HEK293 (cell line): ENCODE measurements at regions not wholly inside any gene's neighbourhood (a gene's known extent, or its start where the extent isn't known, plus 50 kb on each side); places are given as distances from the start of the nearest gene placed in this dataset.

Source experiments
- CTCF ChIA-PET: fragments of 350-600 bp; formaldehyde crosslinking; extraction: SDS; loops from one replicate; lab custom pipeline; 2021; ENCODE audit warnings: antibody characterized with exemption; lab: Yijun Ruan, JAX
- POLR2A ChIA-PET: fragments of 300-600 bp; formaldehyde crosslinking; extraction: SDS; loops from one replicate; lab custom pipeline; 2020; ENCODE audit warnings: antibody characterized with exemption, inconsistent platforms; lab: Yijun Ruan, JAX
- H3K27ac ChIP-seq: fragments of 200-500 bp; sonication (Bioruptor generic); 2 replicates; pipeline ENCODE4 v1.5.1; 2014; ENCODE audit warnings: low read depth, low read length, control low read depth, inconsistent platforms; ENCODE audit errors: extremely low read depth
- H3K36me3 ChIP-seq, 2 experiments: fragments of 200-500 bp in 1 of 2; sonication (Bioruptor generic) in 1 of 2; 1 replicate in 1 of 2; 2 replicates in 1 of 2; pipeline ENCODE4 v1.5.1; 2014 to 2017; ENCODE audit warnings: inconsistent platforms in 2 of 2, low read length in 2 of 2; ENCODE audit not compliant: control insufficient read depth in 2 of 2, insufficient read depth in 1 of 2
- H3K4me1 ChIP-seq: fragments of 200-500 bp; sonication (Bioruptor generic); 2 replicates; pipeline ENCODE4 v1.5.1; 2014; ENCODE audit warnings: mild to moderate bottlenecking, low read length, inconsistent platforms; ENCODE audit not compliant: control insufficient read depth, insufficient read depth
- H3K4me3 ChIP-seq: 2 replicates; pipeline ENCODE4 v1.5.1; 2011; ENCODE audit warnings: low read depth, mild to moderate bottlenecking, control low read depth, low read length, moderate library complexity
- H3K9me3 ChIP-seq: fragments of 200-500 bp; sonication (Bioruptor generic); 2 replicates; pipeline ENCODE4 v1.5.1; 2014; ENCODE audit warnings: low read depth, low read length, inconsistent platforms; ENCODE audit not compliant: control insufficient read depth, insufficient read depth
- GLIS1 ChIP-seq: fragments of 450-650 bp; formaldehyde crosslinking; IDR thresholded peaks from 2 replicates; pipeline ENCODE4 v1.5.1; 2016; ENCODE audit warnings: missing biosample characterization, missing genetic modification characterization
- ZNF132 ChIP-seq: fragments of 450-650 bp; formaldehyde crosslinking; IDR thresholded peaks from 2 replicates; pipeline ENCODE4 v1.5.1; 2017; ENCODE audit warnings: missing biosample characterization, missing genetic modification characterization, borderline replicate concordance
- ZNF155 ChIP-seq: fragments of 450-650 bp; formaldehyde crosslinking; IDR thresholded peaks from 2 replicates; pipeline ENCODE4 v1.5.1; 2016; ENCODE audit warnings: missing biosample characterization, missing genetic modification characterization
- ZNF280D ChIP-seq: fragments of 450-650 bp; formaldehyde crosslinking; IDR thresholded peaks from 2 replicates; pipeline ENCODE4 v1.5.1; 2016; ENCODE audit warnings: missing biosample characterization, missing genetic modification characterization
- ZNF341 ChIP-seq: fragments of 450-650 bp; formaldehyde crosslinking; IDR thresholded peaks from 2 replicates; pipeline ENCODE4; 2016; ENCODE audit warnings: low read depth, missing biosample characterization, missing genetic modification characterization
- ZNF416 ChIP-seq: fragments of 450-650 bp; formaldehyde crosslinking; IDR thresholded peaks from 2 replicates; pipeline ENCODE4 v1.5.1; 2016; ENCODE audit warnings: missing biosample characterization, missing genetic modification characterization
- ZNF48 ChIP-seq: fragments of 450-650 bp; formaldehyde crosslinking; IDR thresholded peaks from 2 replicates; pipeline ENCODE4 v1.5.1; 2016; ENCODE audit warnings: missing biosample characterization, missing genetic modification characterization
- ZNF623 ChIP-seq: fragments of 450-650 bp; formaldehyde crosslinking; IDR thresholded peaks from 2 replicates; pipeline ENCODE4 v1.5.1; 2016; ENCODE audit warnings: missing biosample characterization, missing genetic modification characterization
- ZNF624 ChIP-seq: fragments of 450-650 bp; formaldehyde crosslinking; IDR thresholded peaks from 2 replicates; pipeline ENCODE4 v1.5.1; 2017; ENCODE audit warnings: missing biosample characterization, missing genetic modification characterization
- ZNF670 ChIP-seq: fragments of 450-650 bp; formaldehyde crosslinking; IDR thresholded peaks from 2 replicates; pipeline ENCODE4 v1.5.1; 2016; ENCODE audit warnings: missing biosample characterization, missing genetic modification characterization, low read depth
- TF ChIP-seq, protein P1 (sequence below): fragments of 450-650 bp; formaldehyde crosslinking; IDR thresholded peaks from 2 replicates; pipeline ENCODE4 v1.5.0; 2017; ENCODE audit warnings: missing biosample characterization, missing genetic modification characterization, borderline replicate concordance
- TF ChIP-seq, protein P2 (sequence below): fragments of 450-650 bp; formaldehyde crosslinking; IDR thresholded peaks from 2 replicates; pipeline ENCODE4 v1.5.1; 2016; ENCODE audit warnings: missing biosample characterization, missing genetic modification characterization, low read depth
- TF ChIP-seq, protein P3 (sequence below): fragments of 450-650 bp; formaldehyde crosslinking; IDR thresholded peaks from 2 replicates; pipeline ENCODE4 v1.5.1; 2016; ENCODE audit warnings: missing biosample characterization, missing genetic modification characterization, borderline replicate concordance
- TF ChIP-seq, protein P4 (sequence below): IDR thresholded peaks from 2 replicates; pipeline ENCODE4 v1.6.1; 2011; ENCODE audit warnings: mild to moderate bottlenecking, low read depth, low read length, borderline replicate concordance
- TF ChIP-seq, protein P5 (sequence below): fragments of 450-650 bp; formaldehyde crosslinking; IDR thresholded peaks from 2 replicates; pipeline ENCODE4 v1.5.1; 2016; ENCODE audit warnings: missing biosample characterization, missing genetic modification characterization

GRCh38 chr3:144743225-144743668 is 771.6 kb downstream of the DIPK2A start:
- Histone ChIP-seq H3K27ac (no peak overlapping the region), H3K4me3 (no peak overlapping the region), H3K4me1 (no peaks in the 10 kb centered on the region), H3K9me3 (no peaks in the 10 kb centered on the region), H3K36me3 (no peaks in the 10 kb centered on the region)
- CTCF ChIA-PET: no interaction called here
- TF ChIP-seq ZNF132 (tag by site-specific recombination) (no peak), ZNF280D (tag by site-specific recombination) (no peak), GLIS1 (tag by site-specific recombination) (no peak), ZNF341 (tag by site-specific recombination) (no peak), ZNF670 (tag by site-specific recombination) (no peak), ZNF155 (tag by site-specific recombination) (no peak), ZNF624 (tag by site-specific recombination) (no peak), ZNF416 (tag by site-specific recombination) (no peak), ZNF48 (tag by site-specific recombination) (no peak), ZNF623 (tag by site-specific recombination) (no peak)
- TF ChIP-seq, protein P1, sequence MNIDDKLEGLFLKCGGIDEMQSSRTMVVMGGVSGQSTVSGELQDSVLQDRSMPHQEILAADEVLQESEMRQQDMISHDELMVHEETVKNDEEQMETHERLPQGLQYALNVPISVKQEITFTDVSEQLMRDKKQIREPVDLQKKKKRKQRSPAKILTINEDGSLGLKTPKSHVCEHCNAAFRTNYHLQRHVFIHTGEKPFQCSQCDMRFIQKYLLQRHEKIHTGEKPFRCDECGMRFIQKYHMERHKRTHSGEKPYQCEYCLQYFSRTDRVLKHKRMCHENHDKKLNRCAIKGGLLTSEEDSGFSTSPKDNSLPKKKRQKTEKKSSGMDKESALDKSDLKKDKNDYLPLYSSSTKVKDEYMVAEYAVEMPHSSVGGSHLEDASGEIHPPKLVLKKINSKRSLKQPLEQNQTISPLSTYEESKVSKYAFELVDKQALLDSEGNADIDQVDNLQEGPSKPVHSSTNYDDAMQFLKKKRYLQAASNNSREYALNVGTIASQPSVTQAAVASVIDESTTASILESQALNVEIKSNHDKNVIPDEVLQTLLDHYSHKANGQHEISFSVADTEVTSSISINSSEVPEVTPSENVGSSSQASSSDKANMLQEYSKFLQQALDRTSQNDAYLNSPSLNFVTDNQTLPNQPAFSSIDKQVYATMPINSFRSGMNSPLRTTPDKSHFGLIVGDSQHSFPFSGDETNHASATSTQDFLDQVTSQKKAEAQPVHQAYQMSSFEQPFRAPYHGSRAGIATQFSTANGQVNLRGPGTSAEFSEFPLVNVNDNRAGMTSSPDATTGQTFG (tag by site-specific recombination): no peak
- TF ChIP-seq, protein P2, sequence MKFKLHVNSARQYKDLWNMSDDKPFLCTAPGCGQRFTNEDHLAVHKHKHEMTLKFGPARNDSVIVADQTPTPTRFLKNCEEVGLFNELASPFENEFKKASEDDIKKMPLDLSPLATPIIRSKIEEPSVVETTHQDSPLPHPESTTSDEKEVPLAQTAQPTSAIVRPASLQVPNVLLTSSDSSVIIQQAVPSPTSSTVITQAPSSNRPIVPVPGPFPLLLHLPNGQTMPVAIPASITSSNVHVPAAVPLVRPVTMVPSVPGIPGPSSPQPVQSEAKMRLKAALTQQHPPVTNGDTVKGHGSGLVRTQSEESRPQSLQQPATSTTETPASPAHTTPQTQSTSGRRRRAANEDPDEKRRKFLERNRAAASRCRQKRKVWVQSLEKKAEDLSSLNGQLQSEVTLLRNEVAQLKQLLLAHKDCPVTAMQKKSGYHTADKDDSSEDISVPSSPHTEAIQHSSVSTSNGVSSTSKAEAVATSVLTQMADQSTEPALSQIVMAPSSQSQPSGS (tag by site-specific recombination): no peak
- TF ChIP-seq, protein P3, sequence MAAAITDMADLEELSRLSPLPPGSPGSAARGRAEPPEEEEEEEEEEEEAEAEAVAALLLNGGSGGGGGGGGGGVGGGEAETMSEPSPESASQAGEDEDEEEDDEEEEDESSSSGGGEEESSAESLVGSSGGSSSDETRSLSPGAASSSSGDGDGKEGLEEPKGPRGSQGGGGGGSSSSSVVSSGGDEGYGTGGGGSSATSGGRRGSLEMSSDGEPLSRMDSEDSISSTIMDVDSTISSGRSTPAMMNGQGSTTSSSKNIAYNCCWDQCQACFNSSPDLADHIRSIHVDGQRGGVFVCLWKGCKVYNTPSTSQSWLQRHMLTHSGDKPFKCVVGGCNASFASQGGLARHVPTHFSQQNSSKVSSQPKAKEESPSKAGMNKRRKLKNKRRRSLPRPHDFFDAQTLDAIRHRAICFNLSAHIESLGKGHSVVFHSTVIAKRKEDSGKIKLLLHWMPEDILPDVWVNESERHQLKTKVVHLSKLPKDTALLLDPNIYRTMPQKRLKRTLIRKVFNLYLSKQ (tag by site-specific recombination): no peak
- TF ChIP-seq, protein P4, sequence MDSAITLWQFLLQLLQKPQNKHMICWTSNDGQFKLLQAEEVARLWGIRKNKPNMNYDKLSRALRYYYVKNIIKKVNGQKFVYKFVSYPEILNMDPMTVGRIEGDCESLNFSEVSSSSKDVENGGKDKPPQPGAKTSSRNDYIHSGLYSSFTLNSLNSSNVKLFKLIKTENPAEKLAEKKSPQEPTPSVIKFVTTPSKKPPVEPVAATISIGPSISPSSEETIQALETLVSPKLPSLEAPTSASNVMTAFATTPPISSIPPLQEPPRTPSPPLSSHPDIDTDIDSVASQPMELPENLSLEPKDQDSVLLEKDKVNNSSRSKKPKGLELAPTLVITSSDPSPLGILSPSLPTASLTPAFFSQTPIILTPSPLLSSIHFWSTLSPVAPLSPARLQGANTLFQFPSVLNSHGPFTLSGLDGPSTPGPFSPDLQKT: no peak
- TF ChIP-seq, protein P5, sequence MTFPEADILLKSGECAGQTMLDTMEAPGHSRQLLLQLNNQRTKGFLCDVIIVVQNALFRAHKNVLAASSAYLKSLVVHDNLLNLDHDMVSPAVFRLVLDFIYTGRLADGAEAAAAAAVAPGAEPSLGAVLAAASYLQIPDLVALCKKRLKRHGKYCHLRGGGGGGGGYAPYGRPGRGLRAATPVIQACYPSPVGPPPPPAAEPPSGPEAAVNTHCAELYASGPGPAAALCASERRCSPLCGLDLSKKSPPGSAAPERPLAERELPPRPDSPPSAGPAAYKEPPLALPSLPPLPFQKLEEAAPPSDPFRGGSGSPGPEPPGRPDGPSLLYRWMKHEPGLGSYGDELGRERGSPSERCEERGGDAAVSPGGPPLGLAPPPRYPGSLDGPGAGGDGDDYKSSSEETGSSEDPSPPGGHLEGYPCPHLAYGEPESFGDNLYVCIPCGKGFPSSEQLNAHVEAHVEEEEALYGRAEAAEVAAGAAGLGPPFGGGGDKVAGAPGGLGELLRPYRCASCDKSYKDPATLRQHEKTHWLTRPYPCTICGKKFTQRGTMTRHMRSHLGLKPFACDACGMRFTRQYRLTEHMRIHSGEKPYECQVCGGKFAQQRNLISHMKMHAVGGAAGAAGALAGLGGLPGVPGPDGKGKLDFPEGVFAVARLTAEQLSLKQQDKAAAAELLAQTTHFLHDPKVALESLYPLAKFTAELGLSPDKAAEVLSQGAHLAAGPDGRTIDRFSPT (tag by site-specific recombination): no peak
- POLR2A ChIA-PET: no interaction called here
